SJCRH30 (cell line): ENCODE measurements at regions not wholly inside any gene's neighbourhood (a gene's known extent, or its start where the extent isn't known, plus 50 kb on each side); places are given as distances from the start of the nearest gene placed in this dataset.

Experiments
- DNase-seq, 2 experiments: peaks; one replicate each; pipeline ENCODE4 v3.0.0-alpha.2; 2015 to 2020
- H3K27ac ChIP-seq: fragments of 250-450 bp; sonication (Bioruptor Pico); 2 replicates; pipeline ENCODE4 v1.5.1; 2020; ENCODE audit warnings: mild to moderate bottlenecking, moderate library complexity
- H3K27me3 ChIP-seq: fragments of 250-450 bp; sonication (Bioruptor Pico); 2 replicates; pipeline ENCODE4 v1.5.1; 2020; ENCODE audit warnings: mild to moderate bottlenecking, moderate library complexity
- H3K36me3 ChIP-seq: fragments of 250-450 bp; sonication (Bioruptor Pico); 2 replicates; pipeline ENCODE4 v1.5.1; 2020; ENCODE audit warnings: mild to moderate bottlenecking, moderate library complexity
- H3K4me1 ChIP-seq: fragments of 250-450 bp; sonication (Bioruptor Pico); 2 replicates; pipeline ENCODE4 v1.5.1; 2020; ENCODE audit warnings: mild to moderate bottlenecking, moderate library complexity
- H3K4me3 ChIP-seq: fragments of 250-450 bp; sonication (Bioruptor Pico); 2 replicates; pipeline ENCODE4 v1.5.1; 2020; ENCODE audit warnings: mild to moderate bottlenecking, moderate library complexity
- H3K9me3 ChIP-seq: fragments of 250-450 bp; sonication (Bioruptor Pico); replicated peaks from 2 replicates; pipeline ENCODE4 v1.5.1; 2020; ENCODE audit warnings: mild to moderate bottlenecking, moderate library complexity

DNA sequence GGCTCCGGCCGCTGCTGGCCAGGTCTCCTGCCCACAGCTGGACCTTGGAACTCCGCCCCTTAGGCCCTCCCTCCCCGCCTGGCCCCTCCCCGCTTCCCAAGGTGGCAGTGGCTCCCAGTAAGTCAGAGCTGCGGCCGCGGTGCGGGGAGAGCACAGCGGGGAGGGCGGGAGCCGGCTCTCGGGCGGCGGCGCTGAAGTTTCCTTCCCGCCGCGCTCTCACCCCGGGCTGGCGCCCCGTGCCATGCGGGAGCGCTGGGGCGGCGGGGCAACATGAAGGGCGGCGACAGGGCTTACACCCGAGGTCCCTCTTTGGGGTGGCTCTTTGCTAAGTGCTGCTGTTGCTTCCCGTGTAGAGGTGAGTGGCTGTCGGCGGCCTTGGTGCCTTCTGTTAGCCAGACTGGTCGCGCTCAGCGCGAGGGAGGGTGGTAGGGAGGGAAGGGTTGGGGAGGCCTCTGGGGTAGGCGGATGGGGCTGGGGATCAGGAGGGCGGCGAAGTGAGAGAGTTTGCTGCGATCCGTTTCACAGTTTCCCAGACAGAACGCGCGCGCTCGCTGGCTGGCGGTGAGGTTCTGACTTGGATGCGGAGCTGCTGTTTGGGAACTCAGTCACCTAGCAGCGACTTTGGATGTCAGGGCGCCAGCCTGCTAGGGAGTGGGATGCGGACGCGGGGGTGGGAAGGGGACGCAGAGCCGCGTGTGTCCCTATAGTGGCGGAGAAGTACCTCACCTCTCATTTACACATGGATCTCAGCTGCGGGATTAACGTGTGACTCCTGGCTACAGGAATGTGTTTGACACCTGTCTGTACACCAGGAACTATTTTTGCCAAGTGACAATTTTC lies 145.5 kb upstream of the UMPS start:
- no peak overlapping the region for H3K27ac ChIP-seq
- H3K27me3 ChIP-seq: no peaks in the 10 kb centered on the region
- peak overlapping the region; percentile 53 for H3K4me3 ChIP-seq
- peak; percentile 57 to 58 for DNase-seq
- no peaks in the 10 kb centered on the region for H3K9me3 ChIP-seq
- no peaks in the 10 kb centered on the region for H3K4me1 ChIP-seq
- H3K36me3 ChIP-seq: no peaks in the 10 kb centered on the region

DNA sequence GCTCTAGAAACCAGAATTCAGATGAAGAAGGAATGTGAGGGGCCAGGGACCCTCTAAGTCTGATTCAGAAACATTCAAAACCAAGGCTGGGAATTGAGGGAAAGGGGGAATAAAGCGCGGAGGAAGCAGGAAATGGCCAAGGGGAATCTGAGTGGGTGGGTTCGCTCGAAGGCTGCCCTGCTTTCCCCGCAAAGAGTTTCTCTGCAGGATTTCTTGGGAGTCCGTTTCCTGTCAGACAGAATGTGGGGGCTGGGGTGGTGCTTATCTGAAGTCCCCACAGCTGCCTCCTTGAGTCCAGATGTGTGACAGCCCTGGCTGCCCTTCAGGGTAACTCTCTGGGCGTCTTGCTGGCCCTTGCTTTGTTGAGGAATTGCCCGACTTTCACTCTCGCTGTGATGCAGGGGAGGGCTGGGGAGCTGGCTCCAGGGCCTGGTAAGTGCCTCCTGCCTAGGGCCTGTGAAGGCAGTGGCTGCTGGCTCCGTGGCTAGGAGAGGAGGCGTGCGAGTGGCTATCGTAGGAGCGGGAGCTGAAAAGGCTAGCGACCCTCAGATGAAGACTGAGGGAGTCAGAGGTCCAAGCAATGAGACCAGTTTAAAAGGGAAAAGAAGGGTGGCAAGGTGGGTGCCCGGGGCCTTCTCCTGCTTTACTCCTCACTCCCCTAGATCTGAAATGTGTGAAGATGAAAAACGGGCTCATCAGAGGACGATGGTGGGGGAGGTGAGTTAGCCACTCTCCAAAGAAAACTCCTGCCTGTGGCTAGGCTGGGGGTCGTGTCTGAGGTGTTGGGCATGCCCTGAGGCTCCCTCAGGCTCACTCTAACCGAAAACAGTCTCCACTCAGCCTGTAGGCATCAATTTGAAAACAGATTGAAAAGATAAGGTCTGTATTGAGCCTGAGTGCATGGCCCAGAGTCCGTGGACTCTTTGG lies 143.9 kb upstream of the UMPS start:
- no peaks in the 10 kb centered on the region for H3K9me3 ChIP-seq
- no peaks in the 10 kb centered on the region for H3K27me3 ChIP-seq
- DNase-seq: no peak
- no peak overlapping the region for H3K4me3 ChIP-seq
- H3K4me1 ChIP-seq: no peaks in the 10 kb centered on the region
- H3K27ac ChIP-seq: no peak overlapping the region
- no peaks in the 10 kb centered on the region for H3K36me3 ChIP-seq

DNA sequence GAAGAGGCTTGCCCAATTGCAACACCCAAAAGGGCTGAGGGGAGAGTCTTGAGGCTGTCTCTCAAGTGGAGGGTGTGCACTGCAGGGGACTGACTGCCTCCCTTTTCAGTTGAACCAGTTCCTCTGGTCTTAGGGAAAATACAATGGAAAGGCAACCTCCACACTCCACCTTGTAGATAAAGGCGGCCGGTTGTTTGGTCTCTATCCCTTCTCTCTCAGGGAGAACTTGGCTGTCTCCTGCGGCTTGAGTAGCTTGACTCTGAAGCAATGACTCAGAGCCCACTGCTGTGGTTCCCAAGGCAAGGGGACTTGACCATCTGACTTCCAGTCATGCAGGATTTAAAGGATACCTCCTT lies 143.2 kb upstream of the UMPS start:
- H3K27ac ChIP-seq: no peak overlapping the region
- H3K9me3 ChIP-seq: no peaks in the 10 kb centered on the region
- no peaks in the 10 kb centered on the region for H3K27me3 ChIP-seq
- H3K36me3 ChIP-seq: no peaks in the 10 kb centered on the region
- DNase-seq: no peak
- H3K4me3 ChIP-seq: no peak overlapping the region
- no peaks in the 10 kb centered on the region for H3K4me1 ChIP-seq

DNA sequence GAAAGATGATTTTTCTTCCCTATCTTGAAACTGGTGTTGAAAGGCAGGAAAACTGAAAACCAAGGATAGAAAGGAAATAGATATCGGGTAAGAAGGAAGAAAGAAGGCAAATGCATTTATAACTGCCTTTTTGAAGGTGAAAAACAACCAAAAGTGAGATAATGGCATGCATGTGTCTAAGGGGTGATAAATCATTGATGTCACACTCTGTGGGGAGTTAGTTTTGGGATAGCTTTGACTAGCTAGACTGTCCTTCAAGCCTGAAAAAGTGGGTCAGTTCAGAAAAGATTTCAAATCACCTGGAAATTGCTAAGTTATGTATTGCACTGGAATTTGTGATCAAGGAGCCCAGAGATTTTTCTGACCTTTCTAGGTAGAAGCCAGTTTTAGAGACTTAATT lies 142.2 kb upstream of the UMPS start:
- Histone ChIP-seq H3K36me3 (no peaks in the 10 kb centered on the region), H3K27me3 (no peaks in the 10 kb centered on the region), H3K4me3 (no peak overlapping the region), H3K9me3 (no peaks in the 10 kb centered on the region), H3K27ac (no peak overlapping the region), H3K4me1 (no peaks in the 10 kb centered on the region)
- no peak for DNase-seq

DNA sequence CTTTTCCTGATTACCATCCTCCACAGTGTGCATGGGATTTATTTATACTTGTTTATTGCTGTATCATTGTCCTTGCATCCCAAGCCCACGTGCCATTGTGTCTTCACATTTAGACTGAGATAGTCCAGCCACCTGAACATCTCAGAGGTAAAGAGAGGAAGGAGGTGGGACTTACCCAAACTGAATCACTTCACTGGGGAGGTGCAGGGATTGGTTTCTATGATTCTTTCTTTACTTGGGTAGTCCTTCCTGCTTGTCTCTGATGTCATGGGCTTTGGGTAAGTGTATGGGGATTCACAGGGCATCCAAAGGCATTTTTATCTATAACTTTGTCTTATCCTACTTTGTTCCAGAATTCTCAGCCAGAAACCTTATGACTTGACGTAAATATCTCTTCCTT lies 141.5 kb upstream of the UMPS start:
- H3K9me3 ChIP-seq: no peaks in the 10 kb centered on the region
- no peaks in the 10 kb centered on the region for H3K36me3 ChIP-seq
- DNase-seq: no peak
- H3K4me3 ChIP-seq: no peak overlapping the region
- H3K27ac ChIP-seq: no peak overlapping the region
- H3K27me3 ChIP-seq: no peaks in the 10 kb centered on the region
- no peaks in the 10 kb centered on the region for H3K4me1 ChIP-seq

DNA sequence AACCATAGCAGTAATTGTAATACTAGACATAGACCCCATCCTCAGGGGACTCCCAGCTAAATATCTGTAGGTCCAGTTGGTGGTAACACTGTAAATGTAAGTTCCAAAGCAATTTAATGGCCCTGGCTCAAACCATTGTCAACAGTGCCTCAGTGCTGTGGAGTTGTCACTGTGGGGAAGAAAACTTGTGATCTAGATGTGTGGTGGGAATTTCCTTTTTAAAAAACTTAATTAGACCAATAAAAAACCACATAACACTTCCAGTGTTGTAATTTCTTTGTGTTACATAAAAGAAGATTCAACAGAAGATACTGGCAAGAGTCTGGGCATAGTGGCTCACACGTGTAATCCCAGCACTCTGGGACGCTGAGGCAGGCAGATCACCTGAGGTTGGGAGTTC lies 138.6 kb upstream of the UMPS start:
- DNase-seq: no peak
- Histone ChIP-seq H3K27ac (no peak overlapping the region), H3K9me3 (no peaks in the 10 kb centered on the region), H3K4me3 (no peak overlapping the region), H3K4me1 (no peaks in the 10 kb centered on the region), H3K36me3 (no peaks in the 10 kb centered on the region), H3K27me3 (no peaks in the 10 kb centered on the region)

DNA sequence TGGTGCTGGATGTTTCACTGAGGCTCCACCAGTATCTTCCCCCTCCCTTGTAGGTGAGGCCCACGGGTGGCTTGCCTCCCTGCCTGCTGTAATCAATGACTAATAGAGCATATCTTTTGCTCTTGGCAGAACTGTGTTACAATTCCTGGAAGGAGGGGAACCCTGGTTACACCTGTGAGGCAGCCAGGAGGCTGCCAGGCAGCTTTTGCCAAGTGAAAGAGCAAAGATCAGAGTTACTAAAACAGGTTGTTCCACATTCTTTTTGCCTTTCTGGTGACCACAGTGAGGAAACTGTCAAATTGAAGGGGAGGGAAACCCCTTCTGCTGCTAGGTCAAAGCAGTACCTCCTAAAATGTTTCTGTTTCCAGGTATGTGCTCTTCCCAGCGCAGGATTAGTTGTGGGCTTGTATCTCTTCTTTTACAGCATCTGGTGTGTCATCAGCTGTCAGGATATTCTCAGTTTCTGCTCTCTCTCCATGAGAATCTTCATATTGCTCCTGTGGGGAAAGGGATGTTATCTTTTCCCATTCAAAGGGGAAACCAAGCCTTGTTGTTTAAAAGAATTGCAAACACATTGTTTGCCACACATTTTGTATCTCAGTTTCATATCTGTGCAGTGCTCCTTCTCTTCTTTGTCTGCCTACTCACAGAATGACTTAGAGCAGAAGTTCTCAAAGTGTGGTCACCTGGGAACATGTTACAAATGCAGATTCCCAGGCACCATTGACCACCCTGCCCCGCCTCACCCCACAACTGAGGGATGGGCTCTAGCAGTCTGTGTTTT lies 137.4 kb upstream of the UMPS start:
- DNase-seq: no peak
- H3K4me1 ChIP-seq: no peaks in the 10 kb centered on the region
- no peak overlapping the region for H3K4me3 ChIP-seq
- no peaks in the 10 kb centered on the region for H3K36me3 ChIP-seq
- H3K27me3 ChIP-seq: no peaks in the 10 kb centered on the region
- no peaks in the 10 kb centered on the region for H3K9me3 ChIP-seq
- no peak overlapping the region for H3K27ac ChIP-seq

DNA sequence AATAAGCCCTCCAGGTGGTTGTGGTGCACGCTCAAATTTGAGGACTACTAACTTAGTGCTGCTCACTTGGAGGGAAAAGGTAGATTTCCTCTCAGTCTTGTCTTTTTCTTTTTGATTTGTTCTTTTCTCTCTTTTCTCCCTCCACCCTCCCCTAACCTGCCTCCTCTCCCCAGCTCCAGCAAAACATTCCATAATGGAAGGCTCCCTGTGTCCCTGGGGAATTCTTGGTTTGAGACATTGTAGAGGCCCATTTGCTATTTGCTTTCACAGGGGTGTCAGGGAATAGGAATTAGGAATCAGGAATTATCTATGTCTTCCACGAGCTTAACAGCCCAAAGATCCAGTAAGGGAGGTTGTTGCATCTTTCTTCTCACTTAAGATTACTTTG lies 136.8 kb upstream of the UMPS start:
- no peak overlapping the region for H3K27ac ChIP-seq
- H3K9me3 ChIP-seq: no peaks in the 10 kb centered on the region
- H3K4me1 ChIP-seq: no peaks in the 10 kb centered on the region
- no peak for DNase-seq
- H3K27me3 ChIP-seq: no peaks in the 10 kb centered on the region
- no peak overlapping the region for H3K4me3 ChIP-seq
- H3K36me3 ChIP-seq: no peaks in the 10 kb centered on the region

DNA sequence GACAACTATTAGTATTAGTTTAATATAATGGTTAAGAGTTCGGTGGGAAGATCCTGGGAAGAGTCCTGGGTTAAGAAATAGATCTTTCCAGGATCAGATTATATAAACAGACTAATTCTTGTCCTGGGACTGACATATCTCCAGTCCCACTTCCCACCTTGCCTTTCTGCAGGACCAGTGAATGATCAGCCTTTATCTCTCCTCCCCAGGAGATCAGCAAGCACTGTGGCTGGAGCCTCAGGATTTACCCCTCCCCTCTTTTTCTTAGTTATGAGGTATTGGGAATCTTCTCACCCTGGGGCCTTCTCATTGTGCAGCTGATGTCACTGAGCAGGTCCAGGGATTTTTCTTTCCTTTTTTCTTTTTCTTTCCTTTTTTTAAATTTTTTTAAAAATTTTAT lies 135.7 kb upstream of the UMPS start:
- Histone ChIP-seq H3K9me3 (no peaks in the 10 kb centered on the region), H3K4me3 (no peak overlapping the region)

DNA sequence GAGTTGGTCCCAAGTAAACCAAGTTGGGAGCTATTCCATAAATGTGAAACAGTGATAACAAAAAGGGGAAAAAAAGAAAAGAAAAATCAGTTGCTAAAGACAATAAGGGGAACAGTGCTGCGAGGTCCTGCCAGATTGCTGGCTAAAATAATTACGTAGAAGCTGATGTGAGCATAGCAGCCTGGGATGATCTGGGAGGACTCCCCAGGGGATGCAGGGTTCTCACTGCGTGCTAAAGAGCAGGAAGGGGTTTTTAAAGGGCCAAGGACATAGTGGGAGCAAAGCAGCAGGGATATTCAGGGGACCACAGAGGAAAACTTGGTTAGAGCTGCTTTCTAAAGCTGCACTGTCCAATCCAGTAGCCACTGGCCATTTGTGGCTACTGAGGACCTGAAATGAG lies 133.0 kb upstream of the UMPS start:
- Histone ChIP-seq H3K4me3 (no peak overlapping the region), H3K4me1 (peaks cover 11% of the 10 kb centered on the region)

More for the DNA sequence above, 135.7 kb upstream of the UMPS start:
- Histone ChIP-seq H3K27ac (no peak overlapping the region), H3K4me1 (peaks cover 4% of the 10 kb centered on the region), H3K27me3 (no peaks in the 10 kb centered on the region), H3K36me3 (no peaks in the 10 kb centered on the region)
- DNase-seq: no peak

DNA sequence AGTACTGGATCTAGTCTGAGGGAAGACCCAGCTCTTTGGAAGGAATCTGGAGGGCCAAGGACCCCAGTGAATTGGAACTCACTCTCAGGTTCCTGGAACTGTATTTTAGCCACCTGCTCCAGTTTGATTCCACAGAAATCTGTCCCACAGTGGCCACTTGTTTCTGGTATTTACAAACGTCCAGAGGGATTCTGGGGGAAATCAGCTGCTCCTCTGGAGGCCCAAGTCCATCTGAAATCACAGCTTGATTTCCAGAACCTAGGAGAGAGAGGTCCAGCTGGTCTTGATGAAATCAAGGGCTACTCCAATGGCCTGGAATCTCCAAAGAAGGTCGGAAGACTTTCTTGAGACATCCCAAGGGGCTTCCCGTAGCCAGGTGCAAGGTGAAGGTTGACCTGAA lies 132.3 kb upstream of the UMPS start:
- peaks cover 11% of the 10 kb centered on the region for H3K4me1 ChIP-seq
- no peak for DNase-seq
- H3K27me3 ChIP-seq: no peaks in the 10 kb centered on the region
- H3K27ac ChIP-seq: no peak overlapping the region
- H3K4me3 ChIP-seq: no peak overlapping the region
- H3K9me3 ChIP-seq: no peaks in the 10 kb centered on the region; the same call in 1 of the 2 replicates
- no peaks in the 10 kb centered on the region for H3K36me3 ChIP-seq

More for the DNA sequence above, 133.0 kb upstream of the UMPS start:
- DNase-seq: no peak
- Histone ChIP-seq H3K27ac (no peak overlapping the region), H3K9me3 (no peaks in the 10 kb centered on the region; the same call in 1 of the 2 replicates), H3K27me3 (no peaks in the 10 kb centered on the region), H3K36me3 (no peaks in the 10 kb centered on the region)

DNA sequence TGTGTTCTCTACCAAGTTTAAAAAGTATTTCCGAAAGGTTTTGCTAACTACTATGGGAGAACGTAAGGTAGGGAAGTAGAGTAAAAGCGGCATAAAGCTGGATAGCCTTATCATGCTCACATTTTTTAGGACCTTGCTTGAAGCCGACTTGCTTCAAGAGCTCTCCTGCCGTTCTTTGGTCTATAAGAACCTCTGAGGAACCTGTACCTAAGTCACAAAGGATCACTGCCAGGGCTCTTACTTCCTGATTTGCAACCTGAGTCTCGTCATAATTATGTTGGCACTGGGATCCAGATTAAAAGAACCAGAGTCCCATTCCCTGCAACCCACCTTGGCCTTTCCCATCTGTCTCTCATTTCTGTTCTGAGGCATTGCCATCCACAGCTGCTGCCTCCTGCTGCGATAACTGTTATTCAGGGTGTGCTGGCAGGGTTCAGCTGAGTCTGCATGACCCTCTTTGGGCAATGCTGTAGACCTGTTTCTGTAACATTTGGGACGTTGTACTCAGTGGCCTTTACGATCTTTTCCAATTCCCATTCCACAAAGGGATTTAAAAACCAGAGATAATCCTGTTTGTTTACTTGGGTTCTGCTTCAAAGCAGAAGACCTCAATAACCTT lies 131.0 kb upstream of the UMPS start:
- DNase-seq: peak; percentile 16 to 46
- no peaks in the 10 kb centered on the region for H3K36me3 ChIP-seq

DNA sequence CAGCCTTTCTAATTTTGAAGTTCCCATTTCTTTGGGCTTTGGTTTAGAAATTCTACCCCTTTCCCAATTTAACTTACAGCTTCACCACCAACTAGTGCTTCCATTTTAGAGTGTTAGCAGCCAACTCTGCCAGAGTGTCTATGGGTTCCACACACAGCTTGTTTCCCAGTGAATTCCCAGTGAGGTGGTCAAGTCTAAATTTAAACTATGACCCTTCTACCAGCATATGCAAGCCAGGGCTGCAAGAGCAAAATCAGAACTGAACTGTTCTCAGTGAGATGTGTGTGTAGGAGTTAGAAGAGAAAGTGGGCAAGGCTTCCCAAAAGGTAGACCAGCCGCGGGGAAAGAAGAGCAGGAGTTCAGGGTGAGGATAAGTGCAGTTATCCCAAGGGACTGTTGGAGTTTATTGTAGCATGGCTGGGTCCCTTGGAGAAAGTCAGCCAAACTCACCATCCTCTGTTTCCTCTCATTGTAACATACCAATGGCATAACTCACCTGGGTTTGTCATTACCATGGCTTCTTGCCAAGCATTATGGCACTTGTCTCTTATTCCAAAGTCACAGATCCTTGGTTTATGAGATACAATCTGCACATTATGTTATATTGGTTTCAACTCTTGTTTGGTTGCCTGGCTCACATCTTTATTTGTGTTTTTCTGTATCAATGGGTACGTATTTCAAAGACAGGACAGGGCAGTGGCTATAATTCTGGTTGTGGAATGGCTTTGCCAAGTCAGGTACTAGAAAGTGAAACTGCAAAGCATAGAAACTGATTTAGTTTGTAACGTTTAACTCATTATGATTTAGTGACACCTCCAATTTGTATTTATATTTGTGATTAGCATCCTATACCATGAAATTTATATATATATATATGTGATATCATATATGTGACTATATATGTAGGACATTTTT lies 130.2 kb upstream of the UMPS start:
- H3K27ac ChIP-seq: no peak overlapping the region
- no peaks in the 10 kb centered on the region for H3K36me3 ChIP-seq
- peak; percentile 12 to 24 for DNase-seq
- peaks cover 11% of the 10 kb centered on the region for H3K4me1 ChIP-seq
- no peaks in the 10 kb centered on the region; the same call in 1 of the 2 replicates for H3K9me3 ChIP-seq
- no peaks in the 10 kb centered on the region for H3K27me3 ChIP-seq
- no peak overlapping the region for H3K4me3 ChIP-seq

More for the DNA sequence above, 131.0 kb upstream of the UMPS start:
- no peak overlapping the region for H3K4me3 ChIP-seq
- no peaks in the 10 kb centered on the region; the same call in 1 of the 2 replicates for H3K9me3 ChIP-seq
- H3K27ac ChIP-seq: no peak overlapping the region
- no peaks in the 10 kb centered on the region for H3K27me3 ChIP-seq
- H3K4me1 ChIP-seq: peaks cover 11% of the 10 kb centered on the region
